GM23338 (cell line): ENCODE measurements at regions not wholly inside any gene's neighbourhood (a gene's known extent, or its start where the extent isn't known, plus 50 kb on each side); places are given as distances from the start of the nearest gene placed in this dataset.

ENCODE experiments used
- ATAC-seq: fragments of 200-7000 bp; cut with Tn5 transposase; 3 replicates; pipeline ENCODE4 v1.9.1; 2020
- DNase-seq: peaks from one replicate; pipeline ENCODE4 v3.0.0-alpha.2; 2015; ENCODE audit warnings: low spot score
- H2AFZ ChIP-seq: fragments of 200-600 bp; sonication (generic); 2 replicates; pipeline ENCODE4 v1.8.0; 2016; ENCODE audit warnings: antibody characterized with exemption, mild to moderate bottlenecking, moderate library complexity
- H3F3A ChIP-seq: fragments of 200-600 bp; sonication (generic); replicated peaks from 2 replicates; pipeline ENCODE4 v1.8.0; 2017; ENCODE audit warnings: antibody characterized with exemption, mixed run types, low read depth
- H3K27ac ChIP-seq: fragments of 200-600 bp; sonication (generic); 2 replicates; pipeline ENCODE4 v1.6.1; 2016; ENCODE audit warnings: low read depth
- H3K27me3 ChIP-seq: fragments of 200-600 bp; sonication (generic); 2 replicates; pipeline ENCODE4 v1.8.0; 2016; ENCODE audit warnings: mild to moderate bottlenecking, mixed run types, moderate library complexity; ENCODE audit not compliant: insufficient read depth
- H3K36me3 ChIP-seq: fragments of 200-600 bp; sonication (generic); 2 replicates; pipeline ENCODE4 v1.8.0; 2016; ENCODE audit warnings: mild to moderate bottlenecking; ENCODE audit not compliant: insufficient read depth
- H3K4me1 ChIP-seq: fragments of 200-600 bp; sonication (generic); 2 replicates; pipeline ENCODE4 v1.8.0; 2016; ENCODE audit warnings: mild to moderate bottlenecking, moderate library complexity; ENCODE audit not compliant: insufficient read depth
- H3K4me2 ChIP-seq: fragments of 200-600 bp; sonication (generic); 2 replicates; pipeline ENCODE4 v1.7.1; 2017; ENCODE audit warnings: mixed run types
- H3K4me3 ChIP-seq: fragments of 200-600 bp; sonication (generic); 2 replicates; pipeline ENCODE4 v1.6.1; 2016; ENCODE audit warnings: mixed run types
- H3K79me2 ChIP-seq: fragments of 200-600 bp; sonication (generic); replicated peaks from 2 replicates; pipeline ENCODE4 v1.8.0; 2017; ENCODE audit warnings: mild to moderate bottlenecking; ENCODE audit not compliant: insufficient read depth
- H3K9me2 ChIP-seq: fragments of 200-600 bp; sonication (generic); 2 replicates; pipeline ENCODE4 v1.8.0; 2017; ENCODE audit not compliant: insufficient read depth
- H4K20me1 ChIP-seq: fragments of 200-600 bp; sonication (generic); replicated peaks from 2 replicates; pipeline ENCODE4 v1.8.0; 2017; ENCODE audit warnings: mild to moderate bottlenecking; ENCODE audit not compliant: insufficient read depth
- H3K27ac Mint-ChIP-seq: 2 replicates; pipeline ENCODE4 v1.8.0; 2020; ENCODE audit warnings: inconsistent platforms, mild to moderate bottlenecking, moderate library complexity, mixed read lengths
- H3K27me3 Mint-ChIP-seq: 3 replicates; pipeline ENCODE4 v1.8.0; 2022; ENCODE audit warnings: low read depth, mild to moderate bottlenecking, moderate library complexity, mixed read lengths, inconsistent platforms; ENCODE audit not compliant: insufficient read depth, poor library complexity
- H3K36me3 Mint-ChIP-seq: 3 replicates; pipeline ENCODE4 v1.8.0; 2021; ENCODE audit warnings: low read depth, mild to moderate bottlenecking, inconsistent platforms, moderate library complexity, mixed read lengths
- H3K4me1 Mint-ChIP-seq: 3 replicates; pipeline ENCODE4 v1.8.0; 2020; ENCODE audit warnings: mild to moderate bottlenecking, inconsistent platforms, mixed read lengths
- H3K4me3 Mint-ChIP-seq: 3 replicates; pipeline ENCODE4 v1.8.0; 2021; ENCODE audit warnings: moderate library complexity, mild to moderate bottlenecking, inconsistent platforms, mixed read lengths
- H3K9me3 Mint-ChIP-seq: 3 replicates; pipeline ENCODE4 v1.8.0; 2020; ENCODE audit warnings: moderate library complexity, mild to moderate bottlenecking, inconsistent platforms, mixed read lengths
- CREB1 ChIP-seq: fragments of 250-450 bp; sonication (Bioruptor Pico); IDR thresholded peaks from 2 replicates; pipeline ENCODE4 v1.5.0; 2020; ENCODE audit warnings: low read depth, mild to moderate bottlenecking, moderate library complexity
- EZH2 ChIP-seq: fragments of 200-600 bp; sonication (generic); IDR thresholded peaks from one replicate; pipeline ENCODE4 v1.8.0; 2017; ENCODE audit warnings: antibody characterized with exemption, mild to moderate bottlenecking, low read depth; ENCODE audit not compliant: unreplicated experiment
- EZH2phosphoT487 ChIP-seq: fragments of 200-600 bp; sonication (generic); IDR thresholded peaks from one replicate; pipeline ENCODE4 v1.8.1; 2018; ENCODE audit warnings: antibody characterized with exemption; ENCODE audit not compliant: unreplicated experiment
- JUNB ChIP-seq: IDR thresholded peaks from one replicate; pipeline ENCODE4 v1.6.1; 2016; ENCODE audit warnings: antibody characterized with exemption; ENCODE audit not compliant: unreplicated experiment
- NANOG ChIP-seq: IDR thresholded peaks from 2 replicates; pipeline ENCODE4 v1.6.1; 2016; ENCODE audit warnings: antibody characterized with exemption, borderline replicate concordance
- POLR2AphosphoS5 ChIP-seq: IDR thresholded peaks from 2 replicates; pipeline ENCODE4 v1.6.1; 2016; ENCODE audit warnings: antibody characterized with exemption, low read depth
- REST ChIP-seq: IDR thresholded peaks from one replicate; pipeline ENCODE4 v1.6.1; 2018; ENCODE audit warnings: antibody characterized with exemption; ENCODE audit not compliant: unreplicated experiment
- STAT1 ChIP-seq: IDR thresholded peaks from one replicate; pipeline ENCODE4 v1.6.1; 2016; ENCODE audit warnings: antibody characterized with exemption; ENCODE audit not compliant: unreplicated experiment
- ZNF114 ChIP-seq: fragments of 250-450 bp; sonication (Bioruptor Pico); IDR thresholded peaks from 2 replicates; pipeline ENCODE4 v1.5.0; 2020; ENCODE audit warnings: mild to moderate bottlenecking, moderate library complexity
- ZNF331 ChIP-seq: fragments of 250-450 bp; sonication (Bioruptor Pico); IDR thresholded peaks from 2 replicates; pipeline ENCODE4 v1.5.0; 2020; ENCODE audit warnings: low read depth, mild to moderate bottlenecking, moderate library complexity
- TF ChIP-seq, protein P1 (sequence below): IDR thresholded peaks from 2 replicates; pipeline ENCODE4 v1.6.1; 2016; ENCODE audit warnings: antibody characterized with exemption
- TF ChIP-seq, protein P2 (sequence below): fragments of 250-450 bp; sonication (Bioruptor Pico); IDR thresholded peaks from 2 replicates; pipeline ENCODE4 v1.5.0; 2020; ENCODE audit warnings: mild to moderate bottlenecking, moderate library complexity
- TF ChIP-seq, protein P3 (sequence below), 2 experiments: fragments of 200-600 bp in 1 of 2; sonication (generic) in 1 of 2; conservative IDR thresholded peaks; 2 replicates each; pipeline versions ENCODE4 v1.5.1 to v1.6.1; 2016 to 2017; ENCODE audit warnings: antibody characterized with exemption in 2 of 2, low read depth in 2 of 2, mild to moderate bottlenecking in 2 of 2, moderate library complexity in 1 of 2

GRCh38 chr7:93004906-93005305 lies 112.9 kb downstream of the SAMD9 start:
- no peaks in the 10 kb centered on the region for H3K36me3 Mint-ChIP-seq
- no peak overlapping the region for H2AFZ ChIP-seq
- H3K4me3 ChIP-seq, result no peak overlapping the region
- H3K27ac ChIP-seq, result no peak overlapping the region
- no peak for DNase-seq
- H3K79me2 ChIP-seq, result no peaks in the 10 kb centered on the region
- ATAC-seq, result no peak
- H4K20me1 ChIP-seq, result no peaks in the 10 kb centered on the region
- no peak overlapping the region for H3K4me2 ChIP-seq
- no peaks in the 10 kb centered on the region for H3F3A ChIP-seq
- H3K36me3 ChIP-seq, result no peaks in the 10 kb centered on the region
- no peaks in the 10 kb centered on the region for H3K4me1 ChIP-seq
- H3K9me3 Mint-ChIP-seq, result no peaks in the 10 kb centered on the region
- no peak overlapping the region for H3K4me3 Mint-ChIP-seq
- H3K27me3 ChIP-seq, result no peaks in the 10 kb centered on the region
- H3K4me1 Mint-ChIP-seq, result no peaks in the 10 kb centered on the region
- H3K9me2 ChIP-seq, result no peaks in the 10 kb centered on the region
- H3K27me3 Mint-ChIP-seq, result no peaks in the 10 kb centered on the region
- H3K27ac Mint-ChIP-seq, result no peak overlapping the region
- TF ChIP-seq, protein P1, sequence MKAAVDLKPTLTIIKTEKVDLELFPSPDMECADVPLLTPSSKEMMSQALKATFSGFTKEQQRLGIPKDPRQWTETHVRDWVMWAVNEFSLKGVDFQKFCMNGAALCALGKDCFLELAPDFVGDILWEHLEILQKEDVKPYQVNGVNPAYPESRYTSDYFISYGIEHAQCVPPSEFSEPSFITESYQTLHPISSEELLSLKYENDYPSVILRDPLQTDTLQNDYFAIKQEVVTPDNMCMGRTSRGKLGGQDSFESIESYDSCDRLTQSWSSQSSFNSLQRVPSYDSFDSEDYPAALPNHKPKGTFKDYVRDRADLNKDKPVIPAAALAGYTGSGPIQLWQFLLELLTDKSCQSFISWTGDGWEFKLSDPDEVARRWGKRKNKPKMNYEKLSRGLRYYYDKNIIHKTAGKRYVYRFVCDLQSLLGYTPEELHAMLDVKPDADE, result no peak
- TF ChIP-seq, protein P2, sequence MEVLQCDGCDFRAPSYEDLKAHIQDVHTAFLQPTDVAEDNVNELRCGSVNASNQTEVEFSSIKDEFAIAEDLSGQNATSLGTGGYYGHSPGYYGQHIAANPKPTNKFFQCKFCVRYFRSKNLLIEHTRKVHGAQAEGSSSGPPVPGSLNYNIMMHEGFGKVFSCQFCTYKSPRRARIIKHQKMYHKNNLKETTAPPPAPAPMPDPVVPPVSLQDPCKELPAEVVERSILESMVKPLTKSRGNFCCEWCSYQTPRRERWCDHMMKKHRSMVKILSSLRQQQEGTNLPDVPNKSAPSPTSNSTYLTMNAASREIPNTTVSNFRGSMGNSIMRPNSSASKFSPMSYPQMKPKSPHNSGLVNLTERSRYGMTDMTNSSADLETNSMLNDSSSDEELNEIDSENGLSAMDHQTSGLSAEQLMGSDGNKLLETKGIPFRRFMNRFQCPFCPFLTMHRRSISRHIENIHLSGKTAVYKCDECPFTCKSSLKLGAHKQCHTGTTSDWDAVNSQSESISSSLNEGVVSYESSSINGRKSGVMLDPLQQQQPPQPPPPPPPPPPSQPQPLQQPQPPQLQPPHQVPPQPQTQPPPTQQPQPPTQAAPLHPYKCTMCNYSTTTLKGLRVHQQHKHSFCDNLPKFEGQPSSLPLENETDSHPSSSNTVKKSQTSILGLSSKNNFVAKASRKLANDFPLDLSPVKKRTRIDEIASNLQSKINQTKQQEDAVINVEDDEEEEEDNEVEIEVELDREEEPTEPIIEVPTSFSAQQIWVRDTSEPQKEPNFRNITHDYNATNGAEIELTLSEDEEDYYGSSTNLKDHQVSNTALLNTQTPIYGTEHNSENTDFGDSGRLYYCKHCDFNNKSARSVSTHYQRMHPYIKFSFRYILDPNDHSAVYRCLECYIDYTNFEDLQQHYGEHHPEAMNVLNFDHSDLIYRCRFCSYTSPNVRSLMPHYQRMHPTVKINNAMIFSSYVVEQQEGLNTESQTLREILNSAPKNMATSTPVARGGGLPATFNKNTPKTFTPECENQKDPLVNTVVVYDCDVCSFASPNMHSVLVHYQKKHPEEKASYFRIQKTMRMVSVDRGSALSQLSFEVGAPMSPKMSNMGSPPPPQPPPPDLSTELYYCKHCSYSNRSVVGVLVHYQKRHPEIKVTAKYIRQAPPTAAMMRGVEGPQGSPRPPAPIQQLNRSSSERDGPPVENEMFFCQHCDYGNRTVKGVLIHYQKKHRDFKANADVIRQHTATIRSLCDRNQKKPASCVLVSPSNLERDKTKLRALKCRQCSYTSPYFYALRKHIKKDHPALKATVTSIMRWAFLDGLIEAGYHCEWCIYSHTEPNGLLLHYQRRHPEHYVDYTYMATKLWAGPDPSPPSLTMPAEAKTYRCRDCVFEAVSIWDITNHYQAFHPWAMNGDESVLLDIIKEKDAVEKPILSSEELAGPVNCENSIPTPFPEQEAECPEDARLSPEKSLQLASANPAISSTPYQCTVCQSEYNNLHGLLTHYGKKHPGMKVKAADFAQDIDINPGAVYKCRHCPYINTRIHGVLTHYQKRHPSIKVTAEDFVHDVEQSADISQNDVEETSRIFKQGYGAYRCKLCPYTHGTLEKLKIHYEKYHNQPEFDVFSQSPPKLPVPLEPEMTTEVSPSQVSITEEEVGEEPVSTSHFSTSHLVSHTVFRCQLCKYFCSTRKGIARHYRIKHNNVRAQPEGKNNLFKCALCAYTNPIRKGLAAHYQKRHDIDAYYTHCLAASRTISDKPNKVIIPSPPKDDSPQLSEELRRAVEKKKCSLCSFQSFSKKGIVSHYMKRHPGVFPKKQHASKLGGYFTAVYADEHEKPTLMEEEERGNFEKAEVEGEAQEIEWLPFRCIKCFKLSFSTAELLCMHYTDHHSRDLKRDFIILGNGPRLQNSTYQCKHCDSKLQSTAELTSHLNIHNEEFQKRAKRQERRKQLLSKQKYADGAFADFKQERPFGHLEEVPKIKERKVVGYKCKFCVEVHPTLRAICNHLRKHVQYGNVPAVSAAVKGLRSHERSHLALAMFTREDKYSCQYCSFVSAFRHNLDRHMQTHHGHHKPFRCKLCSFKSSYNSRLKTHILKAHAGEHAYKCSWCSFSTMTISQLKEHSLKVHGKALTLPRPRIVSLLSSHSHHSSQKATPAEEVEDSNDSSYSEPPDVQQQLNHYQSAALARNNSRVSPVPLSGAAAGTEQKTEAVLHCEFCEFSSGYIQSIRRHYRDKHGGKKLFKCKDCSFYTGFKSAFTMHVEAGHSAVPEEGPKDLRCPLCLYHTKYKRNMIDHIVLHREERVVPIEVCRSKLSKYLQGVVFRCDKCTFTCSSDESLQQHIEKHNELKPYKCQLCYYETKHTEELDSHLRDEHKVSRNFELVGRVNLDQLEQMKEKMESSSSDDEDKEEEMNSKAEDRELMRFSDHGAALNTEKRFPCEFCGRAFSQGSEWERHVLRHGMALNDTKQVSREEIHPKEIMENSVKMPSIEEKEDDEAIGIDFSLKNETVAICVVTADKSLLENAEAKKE (CRISPR knock-in tag), result no peak
- no peak for TF ChIP-seq POLR2AphosphoS5
- no peak for TF ChIP-seq EZH2phosphoT487
- TF ChIP-seq ZNF331 (CRISPR knock-in tag), result no peak
- no peak for TF ChIP-seq EZH2
- TF ChIP-seq REST, result no peak
- TF ChIP-seq, protein P3, sequence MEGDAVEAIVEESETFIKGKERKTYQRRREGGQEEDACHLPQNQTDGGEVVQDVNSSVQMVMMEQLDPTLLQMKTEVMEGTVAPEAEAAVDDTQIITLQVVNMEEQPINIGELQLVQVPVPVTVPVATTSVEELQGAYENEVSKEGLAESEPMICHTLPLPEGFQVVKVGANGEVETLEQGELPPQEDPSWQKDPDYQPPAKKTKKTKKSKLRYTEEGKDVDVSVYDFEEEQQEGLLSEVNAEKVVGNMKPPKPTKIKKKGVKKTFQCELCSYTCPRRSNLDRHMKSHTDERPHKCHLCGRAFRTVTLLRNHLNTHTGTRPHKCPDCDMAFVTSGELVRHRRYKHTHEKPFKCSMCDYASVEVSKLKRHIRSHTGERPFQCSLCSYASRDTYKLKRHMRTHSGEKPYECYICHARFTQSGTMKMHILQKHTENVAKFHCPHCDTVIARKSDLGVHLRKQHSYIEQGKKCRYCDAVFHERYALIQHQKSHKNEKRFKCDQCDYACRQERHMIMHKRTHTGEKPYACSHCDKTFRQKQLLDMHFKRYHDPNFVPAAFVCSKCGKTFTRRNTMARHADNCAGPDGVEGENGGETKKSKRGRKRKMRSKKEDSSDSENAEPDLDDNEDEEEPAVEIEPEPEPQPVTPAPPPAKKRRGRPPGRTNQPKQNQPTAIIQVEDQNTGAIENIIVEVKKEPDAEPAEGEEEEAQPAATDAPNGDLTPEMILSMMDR (conservative IDR thresholded peaks at IDR 0.05; ENCODE audit: low read depth in 2 of 2), result no peak
- no peak for TF ChIP-seq ZNF114 (CRISPR knock-in tag)
- no peak for TF ChIP-seq JUNB
- TF ChIP-seq STAT1, result no peak
- no peak for TF ChIP-seq NANOG
- no peak for TF ChIP-seq CREB1 (CRISPR knock-in tag)
